Astrocyte (in vitro differentiated cells and primary cell): ENCODE measurements at regions not wholly inside any gene's neighbourhood (a gene's known extent, or its start where the extent isn't known, plus 50 kb on each side); places are given as distances from the start of the nearest gene placed in this dataset.

ENCODE experiments used
- EZH2 ChIP-seq: IDR thresholded peaks from 2 replicates; pipeline ENCODE4 v1.6.1; 2012; ENCODE audit warnings: mild to moderate bottlenecking, low read length, inconsistent platforms; ENCODE audit not compliant: insufficient read depth
- TF ChIP-seq, protein P1 (sequence below): IDR thresholded peaks from 2 replicates; pipeline ENCODE4 v1.5.1; 2011; ENCODE audit warnings: low read depth, mild to moderate bottlenecking, inconsistent platforms, low read length, moderate library complexity; ENCODE audit not compliant: insufficient read depth

DNA sequence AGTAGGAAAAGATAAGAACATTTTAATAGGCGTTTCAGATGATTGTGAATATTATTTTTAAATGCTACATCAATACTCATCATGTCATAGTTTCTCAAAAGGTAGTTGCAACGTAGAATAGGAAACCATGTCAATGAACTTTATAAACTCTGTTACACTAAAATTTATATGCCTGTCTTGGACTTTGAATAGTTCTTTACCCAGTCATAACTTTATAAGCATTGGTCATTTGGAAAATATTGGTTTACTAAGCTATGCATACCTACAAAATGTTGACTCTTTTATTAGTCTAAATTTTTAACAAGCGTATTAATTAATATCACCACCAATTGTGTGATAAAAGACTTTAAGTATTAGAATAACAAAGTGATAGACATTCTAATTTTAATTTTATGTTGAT, 293.5 kb downstream of the CGGBP1 start:
- TF ChIP-seq, protein P1, sequence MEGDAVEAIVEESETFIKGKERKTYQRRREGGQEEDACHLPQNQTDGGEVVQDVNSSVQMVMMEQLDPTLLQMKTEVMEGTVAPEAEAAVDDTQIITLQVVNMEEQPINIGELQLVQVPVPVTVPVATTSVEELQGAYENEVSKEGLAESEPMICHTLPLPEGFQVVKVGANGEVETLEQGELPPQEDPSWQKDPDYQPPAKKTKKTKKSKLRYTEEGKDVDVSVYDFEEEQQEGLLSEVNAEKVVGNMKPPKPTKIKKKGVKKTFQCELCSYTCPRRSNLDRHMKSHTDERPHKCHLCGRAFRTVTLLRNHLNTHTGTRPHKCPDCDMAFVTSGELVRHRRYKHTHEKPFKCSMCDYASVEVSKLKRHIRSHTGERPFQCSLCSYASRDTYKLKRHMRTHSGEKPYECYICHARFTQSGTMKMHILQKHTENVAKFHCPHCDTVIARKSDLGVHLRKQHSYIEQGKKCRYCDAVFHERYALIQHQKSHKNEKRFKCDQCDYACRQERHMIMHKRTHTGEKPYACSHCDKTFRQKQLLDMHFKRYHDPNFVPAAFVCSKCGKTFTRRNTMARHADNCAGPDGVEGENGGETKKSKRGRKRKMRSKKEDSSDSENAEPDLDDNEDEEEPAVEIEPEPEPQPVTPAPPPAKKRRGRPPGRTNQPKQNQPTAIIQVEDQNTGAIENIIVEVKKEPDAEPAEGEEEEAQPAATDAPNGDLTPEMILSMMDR, result no peak
- TF ChIP-seq EZH2, result no peak
